ENCODE measurements at regions not wholly inside any gene's neighbourhood (a gene's known extent, or its start where the extent isn't known, plus 50 kb on each side); places are given as distances from the start of the nearest gene placed in this dataset.

DNA sequence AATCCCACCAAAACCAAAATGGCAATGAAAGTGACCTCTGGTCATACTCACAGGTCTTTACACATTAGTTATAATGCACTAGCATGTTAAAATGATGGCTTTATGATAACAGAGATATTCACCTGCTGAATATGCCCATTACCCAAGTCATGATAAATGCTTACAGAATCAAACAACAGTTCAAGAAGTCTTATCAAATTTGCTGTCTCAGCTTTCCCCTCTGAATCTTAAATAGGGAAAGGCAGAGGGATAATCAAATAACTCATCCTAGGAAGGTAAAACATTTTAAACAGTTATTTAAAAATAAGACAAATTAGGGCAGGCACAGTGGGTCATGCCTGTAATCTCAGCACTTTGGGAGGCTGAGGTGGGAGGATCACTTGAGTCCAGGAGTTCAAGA is 52.8 kb upstream of the CRBN start:
- H3K4me1 Mint-ChIP-seq (ENCODE audit: low read depth): no peaks in the 10 kb centered on the region
- no peaks in the 10 kb centered on the region for H3K36me3 Mint-ChIP-seq (ENCODE audit: low read depth)
- TF ChIP-seq CTCF (IDR thresholded peaks at IDR 0.05): no peak
- H3K4me3 Mint-ChIP-seq: no peak overlapping the region
- no peak overlapping the region for H3K27ac Mint-ChIP-seq
- ChIA-PET CTCF (no interaction called here), POLR2A (no interaction called here)
- DNase-seq (no peak), ATAC-seq (no peak)
- peaks cover 7% of the 10 kb centered on the region for H3K9me3 Mint-ChIP-seq
- intact Hi-C loops (cut with micrococcal nuclease): no loop called here
- no peaks in the 10 kb centered on the region for H3K27me3 Mint-ChIP-seq

All from activated CD8-positive, alpha-beta T cell treated with anti-CD3 and anti-CD28 coated beads for 36 hours (primary cell).